ENCODE measurements at regions not wholly inside any gene's neighbourhood (a gene's known extent, or its start where the extent isn't known, plus 50 kb on each side); places are given as distances from the start of the nearest gene placed in this dataset.

- ChIA-PET CTCF (no interaction called here), POLR2A (no interaction called here)
Observed at GRCh38 chr11:28480406-28480805, 372.2 kb downstream of the METTL15 start.

GRCh38 chr11:28476864-28477263 lies 368.7 kb downstream of the METTL15 start:
- Mint-ChIP-seq H3K4me1 (no peaks in the 10 kb centered on the region), H3K27me3 (no peaks in the 10 kb centered on the region), H3K4me3 (no peak overlapping the region), H3K9me3 (ENCODE audit: insufficient read depth) (no peaks in the 10 kb centered on the region), H3K27ac (no peak overlapping the region)
- ATAC-seq (ENCODE audit: low read depth) (no peak), DNase-seq (no peak)
- Histone ChIP-seq H3K36me3 (replicated peaks in 1 of 2; ENCODE audit: control extremely low read depth in 1 of 2, control insufficient read depth in 1 of 2, extremely low read depth in 1 of 2, insufficient read depth in 2 of 2, low read length in 1 of 2) (no peaks in the 10 kb centered on the region), H4K20me1 (ENCODE audit: control insufficient read depth, insufficient read depth, low read length, poor library complexity, severe bottlenecking) (no peaks in the 10 kb centered on the region), H3K9ac (ENCODE audit: low read length) (no peak overlapping the region), H3K9me3 (ENCODE audit: control extremely low read depth in 1 of 3, control insufficient read depth in 2 of 3, insufficient read depth in 1 of 3, low read length in 2 of 3) (no peaks in the 10 kb centered on the region), H2AFZ (ENCODE audit: insufficient read depth, low read depth, low read length, poor library complexity, severe bottlenecking) (no peak overlapping the region), H3K27me3 (replicated peaks in 1 of 4; ENCODE audit: control extremely low read depth in 1 of 4, control insufficient read depth in 3 of 4, insufficient read depth in 4 of 4, low read length in 3 of 4) (no peaks in the 10 kb centered on the region), H3K79me2 (ENCODE audit: control insufficient read depth, insufficient read depth, low read length) (no peaks in the 10 kb centered on the region), H3K27ac (ENCODE audit: low read length in 2 of 2) (no peak overlapping the region), H3K4me2 (replicated peaks; ENCODE audit: low read depth, low read length, poor library complexity, severe bottlenecking) (no peak overlapping the region), H3K4me1 (ENCODE audit: control insufficient read depth in 2 of 2, insufficient read depth in 2 of 2, low read length in 2 of 2) (no peaks in the 10 kb centered on the region), H3K4me3 (ENCODE audit: control extremely low read depth in 1 of 5, extremely low read depth in 1 of 5, insufficient read depth in 1 of 5, low read depth in 2 of 5, low read length in 4 of 5) (no peak overlapping the region)
- ChIA-PET CTCF (no interaction called here), POLR2A (no interaction called here)
- WGBS (ENCODE audit: insufficient coverage) = 89% methylated on average over 1 of the region's 5 CpGs
- no peak for TF ChIP-seq CTCF (IDR thresholded peaks at IDR 0.05)
- no peak for TF ChIP-seq EZH2 (IDR thresholded peaks at IDR 0.05; ENCODE audit: borderline replicate concordance, insufficient read depth, low read depth, low read length, poor library complexity, severe bottlenecking)
- intact Hi-C loops (cut with micrococcal nuclease) = no loop called here

More at GRCh38 chr11:28480406-28480805, 372.2 kb downstream of the METTL15 start:
- ATAC-seq (ENCODE audit: low read depth) = no peak
- Mint-ChIP-seq H3K4me3 (no peak overlapping the region), H3K27me3 (no peaks in the 10 kb centered on the region), H3K4me1 (no peaks in the 10 kb centered on the region), H3K27ac (no peak overlapping the region), H3K9me3 (ENCODE audit: insufficient read depth) (no peaks in the 10 kb centered on the region)
- H3K36me3 ChIP-seq (replicated peaks in 1 of 2; ENCODE audit: control extremely low read depth in 1 of 2, control insufficient read depth in 1 of 2, extremely low read depth in 1 of 2, insufficient read depth in 2 of 2, low read length in 1 of 2) = no peaks in the 10 kb centered on the region
- H3K27ac ChIP-seq (ENCODE audit: low read length in 2 of 2) = no peak overlapping the region
- no peak for DNase-seq
- H4K20me1 ChIP-seq (ENCODE audit: control insufficient read depth, insufficient read depth, low read length, poor library complexity, severe bottlenecking) = no peaks in the 10 kb centered on the region
- H3K9ac ChIP-seq (ENCODE audit: low read length) = no peak overlapping the region
- H3K9me3 ChIP-seq (ENCODE audit: control extremely low read depth in 1 of 3, control insufficient read depth in 2 of 3, insufficient read depth in 1 of 3, low read length in 2 of 3) = no peaks in the 10 kb centered on the region
- no peaks in the 10 kb centered on the region for H3K27me3 ChIP-seq (replicated peaks in 1 of 4; ENCODE audit: control extremely low read depth in 1 of 4, control insufficient read depth in 3 of 4, insufficient read depth in 4 of 4, low read length in 3 of 4)
- TF ChIP-seq CTCF (IDR thresholded peaks at IDR 0.05) (no peak), EZH2 (IDR thresholded peaks at IDR 0.05; ENCODE audit: borderline replicate concordance, insufficient read depth, low read depth, low read length, poor library complexity, severe bottlenecking) (no peak)
- no peak overlapping the region for H2AFZ ChIP-seq (ENCODE audit: insufficient read depth, low read depth, low read length, poor library complexity, severe bottlenecking)
- H3K4me3 ChIP-seq (ENCODE audit: control extremely low read depth in 1 of 5, extremely low read depth in 1 of 5, insufficient read depth in 1 of 5, low read depth in 2 of 5, low read length in 4 of 5) = no peak overlapping the region
- no peak overlapping the region for H3K4me2 ChIP-seq (replicated peaks; ENCODE audit: low read depth, low read length, poor library complexity, severe bottlenecking)
- intact Hi-C loops (cut with micrococcal nuclease) = no loop called here
- no peaks in the 10 kb centered on the region for H3K4me1 ChIP-seq (ENCODE audit: control insufficient read depth in 2 of 2, insufficient read depth in 2 of 2, low read length in 2 of 2)
- no peaks in the 10 kb centered on the region for H3K79me2 ChIP-seq (ENCODE audit: control insufficient read depth, insufficient read depth, low read length)
- WGBS (ENCODE audit: insufficient coverage) = no CpG with 5 or more reads among the region's 4 CpGs

All from B cell (primary cell).